Upper lobe of left lung (tissue), 6 donors: ENCODE measurements at regions not wholly inside any gene's neighbourhood (a gene's known extent, or its start where the extent isn't known, plus 50 kb on each side); places are given as distances from the start of the nearest gene placed in this dataset.
A peak's percentile ranks its signal among the peaks of the same experiment; 100 is the strongest.

Source experiments
- ATAC-seq, 2 donors: fragments of 200-7000 bp; cut with Tn5 transposase; one replicate each; pipeline ENCODE4 v1.9.1; 2022; ENCODE audit warnings: mild to moderate bottlenecking in 2 of 2, moderate library complexity in 2 of 2; ENCODE audit not compliant: low FRiP score in 2 of 2
- DNase-seq, 2 donors: peaks; one replicate each; pipeline ENCODE4 v3.0.0-alpha.2; 2019 to 2020
- H3K27ac ChIP-seq, 4 donors: fragments of 200-600 bp; sonication (generic); one replicate each; pipeline ENCODE4 v1.5.1; 2016 to 2019
- H3K27me3 ChIP-seq, 4 donors: fragments of 200-600 bp; sonication (generic); one replicate each; pipeline ENCODE4 v1.5.1; 2017 to 2019
- H3K36me3 ChIP-seq, 4 donors: fragments of 200-600 bp; sonication (generic); one replicate each; pipeline ENCODE4 v1.5.1; 2016 to 2019
- H3K4me1 ChIP-seq, 4 donors: fragments of 200-600 bp; sonication (generic); one replicate each; pipeline ENCODE4 v1.5.1; 2018 to 2019
- H3K4me3 ChIP-seq, 4 donors: fragments of 200-600 bp; sonication (generic); one replicate each; pipeline ENCODE4 v1.5.1; 2017 to 2019; ENCODE audit warnings: mild to moderate bottlenecking in 2 of 4, moderate library complexity in 1 of 4
- H3K9me3 ChIP-seq, 4 donors: fragments of 200-600 bp; sonication (generic); one replicate each; pipeline ENCODE4 v1.5.1; 2018 to 2019
- CTCF ChIP-seq, 6 experiments: fragments of 450-650 bp in 4 of 6; fragments of 200-600 bp in 2 of 6; sonication (generic) in 2 of 6; IDR thresholded peaks; one replicate each; pipeline ENCODE4 v1.5.1; 2016 to 2019; ENCODE audit warnings: antibody characterized with exemption in 6 of 6
- EP300 ChIP-seq, 4 donors: sonication (generic); formaldehyde crosslinking; IDR thresholded peaks; one replicate each; pipeline ENCODE4 v1.5.1; 2017; ENCODE audit warnings: antibody characterized with exemption in 4 of 4, control low read depth in 2 of 4
- POLR2A ChIP-seq, 4 donors: fragments of 450-650 bp; IDR thresholded peaks; one replicate each; pipeline ENCODE4 v1.5.1; 2016 to 2017; ENCODE audit warnings: antibody characterized with exemption in 4 of 4, mild to moderate bottlenecking in 2 of 4
- POLR2AphosphoS5 ChIP-seq, 2 donors: sonication (generic); formaldehyde crosslinking; IDR thresholded peaks; one replicate each; pipeline ENCODE4 v1.5.1; 2017; ENCODE audit warnings: antibody characterized with exemption in 2 of 2
- WGBS, 2 donors: methylation state at CpG; one replicate each; pipeline ENCODE4 v1.1.5; 2017 to 2018; 5-methylcytosine and 5-hydroxymethylcytosine counted together
- donor health status: DM: no; HTN: no; CAD: no; lungs with moderate emphysema.
- donor health status: DM: no; HTN: yes; CAD: no; lungs with severe emphysema.

DNA sequence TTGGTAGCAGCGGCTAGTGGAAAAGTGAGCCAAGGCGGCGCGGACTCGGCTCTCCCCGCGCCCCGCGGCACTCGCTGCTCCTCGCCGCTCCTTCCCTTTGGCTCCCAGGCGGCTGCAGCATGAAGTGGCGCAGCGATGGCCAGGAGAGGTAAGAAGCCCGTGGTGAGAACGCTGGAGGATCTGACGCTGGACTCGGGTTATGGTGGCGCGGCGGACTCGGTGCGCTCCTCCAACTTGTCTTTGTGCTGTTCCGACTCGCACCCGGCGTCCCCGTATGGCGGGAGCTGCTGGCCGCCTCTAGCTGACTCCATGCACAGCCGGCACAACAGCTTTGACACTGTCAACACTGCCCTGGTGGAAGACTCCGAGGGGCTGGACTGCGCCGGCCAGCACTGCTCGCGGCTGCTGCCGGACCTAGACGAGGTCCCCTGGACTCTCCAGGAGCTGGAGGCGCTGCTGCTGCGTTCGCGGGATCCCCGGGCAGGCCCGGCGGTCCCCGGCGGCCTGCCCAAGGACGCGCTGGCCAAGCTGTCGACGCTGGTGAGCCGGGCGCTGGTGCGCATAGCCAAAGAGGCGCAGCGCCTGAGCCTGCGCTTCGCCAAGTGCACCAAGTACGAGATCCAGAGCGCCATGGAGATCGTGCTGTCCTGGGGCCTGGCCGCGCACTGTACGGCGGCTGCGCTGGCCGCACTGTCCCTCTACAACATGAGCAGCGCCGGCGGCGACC is 225.6 kb upstream of the CRY1 start:
- DNase-seq (peak in 1 of 2 donors; percentile 84), ATAC-seq (peak in 1 of 2 donors; percentile 18)
- peak overlapping the region; percentile 32 to 59 (median 52) for H3K4me3 ChIP-seq
- no peaks in the 10 kb centered on the region for H3K9me3 ChIP-seq
- no peak overlapping the region for H3K27ac ChIP-seq
- no peaks in the 10 kb centered on the region for H3K36me3 ChIP-seq
- H3K27me3 ChIP-seq: peaks cover 0 to 19% (median 8%) of the 10 kb centered on the region in 4 donors
- H3K4me1 ChIP-seq: peaks cover 34 to 42% (median 36%) of the 10 kb centered on the region in 4 donors
- 1% methylated on average over 59 of the region's 72 CpGs; no CpG with 5 or more reads in 1 of the 2 donors for WGBS, 2 donors
- TF ChIP-seq EP300 (IDR thresholded peaks at IDR 0.05) (no peak), CTCF (IDR thresholded peaks at IDR 0.05) (no peak)

DNA sequence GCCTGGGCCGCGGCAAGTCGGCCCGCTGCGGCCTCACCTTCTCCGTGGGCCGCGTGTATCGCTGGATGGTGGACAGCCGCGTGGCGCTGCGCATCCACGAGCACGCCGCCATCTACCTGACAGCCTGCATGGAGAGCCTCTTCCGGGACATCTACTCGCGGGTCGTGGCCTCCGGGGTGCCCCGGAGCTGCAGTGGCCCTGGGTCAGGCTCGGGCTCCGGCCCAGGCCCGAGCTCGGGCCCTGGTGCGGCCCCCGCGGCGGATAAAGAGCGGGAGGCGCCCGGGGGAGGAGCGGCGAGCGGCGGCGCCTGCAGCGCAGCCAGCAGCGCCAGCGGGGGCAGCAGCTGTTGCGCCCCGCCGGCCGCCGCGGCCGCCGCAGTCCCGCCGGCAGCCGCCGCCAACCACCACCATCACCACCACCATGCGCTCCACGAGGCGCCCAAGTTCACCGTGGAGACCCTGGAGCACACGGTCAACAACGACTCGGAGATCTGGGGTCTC is 226.2 kb upstream of the CRY1 start:
- Histone ChIP-seq H3K9me3 (no peaks in the 10 kb centered on the region), H3K4me1 (peaks cover 34 to 42% (median 36%) of the 10 kb centered on the region in 4 donors), H3K36me3 (no peaks in the 10 kb centered on the region), H3K4me3 (peak overlapping the region in 3 of 4 donors; percentile 48 to 59 (median 55)), H3K27ac (no peak overlapping the region), H3K27me3 (peaks cover 0 to 19% (median 8%) of the 10 kb centered on the region in 4 donors)
- WGBS, 2 donors: 0% methylated on average over 4 of the region's 60 CpGs; no CpG with 5 or more reads in 1 of the 2 donors
- no peak for TF ChIP-seq POLR2A (IDR thresholded peaks at IDR 0.05)
- no peak for TF ChIP-seq EP300 (IDR thresholded peaks at IDR 0.05)
- no peak for TF ChIP-seq POLR2AphosphoS5 (IDR thresholded peaks at IDR 0.05)
- no peak for TF ChIP-seq CTCF (IDR thresholded peaks at IDR 0.05)
- ATAC-seq (no peak), DNase-seq (peak in 1 of 2 donors; percentile 64)

- peaks cover 0 to 19% (median 8%) of the 10 kb centered on the region in 4 donors for H3K27me3 ChIP-seq
- TF ChIP-seq CTCF (IDR thresholded peaks at IDR 0.05) (no peak), POLR2A (IDR thresholded peaks at IDR 0.05) (peak in 1 of 4 donors; percentile 12)
Measured at GRCh38 chr12:107320033-107320928, 226.9 kb upstream of the CRY1 start.

DNA sequence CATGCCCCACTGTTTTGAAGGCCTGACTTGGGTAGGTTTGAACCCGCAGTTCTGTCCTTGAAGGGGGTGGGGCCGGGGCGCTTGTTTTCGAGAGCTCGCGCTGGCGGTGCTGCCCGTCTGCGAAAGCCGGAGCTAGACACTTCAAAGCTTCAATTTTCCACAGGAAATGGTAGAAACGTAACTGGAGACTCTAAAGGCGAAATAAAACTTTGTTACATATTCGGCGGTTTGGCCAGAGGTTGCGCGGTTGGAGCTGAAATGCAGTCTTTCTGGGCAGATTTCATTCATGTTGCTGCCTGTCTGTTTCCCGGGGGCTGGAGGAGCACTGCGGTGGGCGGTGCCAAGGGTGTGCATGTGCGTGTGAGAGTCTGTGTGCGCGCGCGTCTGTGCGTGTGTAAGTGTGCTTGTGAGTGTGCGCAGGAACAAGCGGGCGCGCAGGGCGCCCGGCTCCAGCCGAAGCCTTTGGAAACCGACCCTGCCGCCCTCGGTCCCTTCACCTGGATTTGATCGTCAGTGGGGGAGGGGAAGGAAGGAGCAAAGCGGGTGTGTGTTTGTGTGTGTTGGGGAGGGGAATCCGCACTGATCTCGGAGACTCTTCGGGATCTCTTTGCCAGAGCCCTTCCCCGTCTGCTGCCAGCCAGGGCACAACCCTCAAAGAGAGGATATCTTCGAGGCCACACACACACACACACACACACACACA is 227.7 kb upstream of the CRY1 start:
- WGBS, 2 donors: 0 to 1% methylated on average over 26 to 42 of the region's 42 CpGs
- H3K36me3 ChIP-seq: no peaks in the 10 kb centered on the region
- peaks cover 0 to 19% (median 8%) of the 10 kb centered on the region in 4 donors for H3K27me3 ChIP-seq
- ATAC-seq (no peak), DNase-seq (peak in 1 of 2 donors; percentile 80)
- no peaks in the 10 kb centered on the region for H3K9me3 ChIP-seq
- TF ChIP-seq EP300 (IDR thresholded peaks at IDR 0.05): no peak
- no peak for TF ChIP-seq POLR2AphosphoS5 (IDR thresholded peaks at IDR 0.05)
- TF ChIP-seq POLR2A (IDR thresholded peaks at IDR 0.05): no peak
- TF ChIP-seq CTCF (IDR thresholded peaks at IDR 0.05): no peak
- H3K4me3 ChIP-seq: peak overlapping the region in 3 of 4 donors; percentile 48 to 59 (median 55)
- H3K4me1 ChIP-seq: peaks cover 34 to 42% (median 36%) of the 10 kb centered on the region in 4 donors
- no peak overlapping the region for H3K27ac ChIP-seq

More at GRCh38 chr12:107320033-107320928, 226.9 kb upstream of the CRY1 start:
- H3K36me3 ChIP-seq: no peaks in the 10 kb centered on the region
- ATAC-seq (peak in 1 of 2 donors; percentile 7), DNase-seq (peak; percentile 48 to 92)
- WGBS, 2 donors: 1 to 3% methylated on average over 35 to 40 of the region's 49 CpGs
- H3K27ac ChIP-seq: no peak overlapping the region
- peak overlapping the region in 3 of 4 donors; percentile 48 to 59 (median 55) for H3K4me3 ChIP-seq
- H3K4me1 ChIP-seq: peaks cover 34 to 42% (median 36%) of the 10 kb centered on the region in 4 donors
- H3K9me3 ChIP-seq: no peaks in the 10 kb centered on the region
